Fibroblast of mammary gland (primary cell): ENCODE measurements at regions not wholly inside any gene's neighbourhood (a gene's known extent, or its start where the extent isn't known, plus 50 kb on each side); places are given as distances from the start of the nearest gene placed in this dataset.

ENCODE experiments used
- DNase-seq: peaks from one replicate; pipeline ENCODE4 v3.0.0-alpha.2; 2010; ENCODE audit warnings: low read depth
- H3K4me3 ChIP-seq: 2 replicates; pipeline ENCODE4 v1.5.1; 2011; ENCODE audit warnings: low read depth, mild to moderate bottlenecking, low read length, moderate library complexity; ENCODE audit not compliant: control insufficient read depth
- CTCF ChIP-seq: conservative IDR thresholded peaks from 2 replicates; pipeline ENCODE4 v1.5.1; 2011; ENCODE audit warnings: low read depth, low read length, inconsistent platforms; ENCODE audit not compliant: control insufficient read depth, insufficient read depth

- no peak for DNase-seq
- no peak for TF ChIP-seq CTCF
- H3K4me3 ChIP-seq, result no peak overlapping the region
Measured at GRCh38 chr2:129907256-129907998, 72.0 kb upstream of the RAB6C start.

GRCh38 chr2:129908721-129909373, 70.6 kb upstream of the RAB6C start:
- DNase-seq, result no peak
- no peak overlapping the region for H3K4me3 ChIP-seq
- TF ChIP-seq CTCF, result no peak

GRCh38 chr2:129909651-129910418, 69.6 kb upstream of the RAB6C start:
- no peak overlapping the region for H3K4me3 ChIP-seq

GRCh38 chr2:129910446-129911362, 68.8 kb upstream of the RAB6C start:
- no peak overlapping the region for H3K4me3 ChIP-seq
- TF ChIP-seq CTCF, result no peak
- DNase-seq, result no peak

More at GRCh38 chr2:129909651-129910418, 69.6 kb upstream of the RAB6C start:
- no peak for DNase-seq
- TF ChIP-seq CTCF, result no peak

- no peak overlapping the region for H3K4me3 ChIP-seq
- no peak for TF ChIP-seq CTCF
- no peak for DNase-seq
Measured at GRCh38 chr2:129911363-129912065, 68.0 kb upstream of the RAB6C start.
